ENCODE measurements at regions not wholly inside any gene's neighbourhood (a gene's known extent, or its start where the extent isn't known, plus 50 kb on each side); places are given as distances from the start of the nearest gene placed in this dataset.
"Not testable (repeated sequence)": the region's sequence is repeated elsewhere in the genome, so short reads cannot be mapped to it uniquely, and the experiment has no call there.

DNA sequence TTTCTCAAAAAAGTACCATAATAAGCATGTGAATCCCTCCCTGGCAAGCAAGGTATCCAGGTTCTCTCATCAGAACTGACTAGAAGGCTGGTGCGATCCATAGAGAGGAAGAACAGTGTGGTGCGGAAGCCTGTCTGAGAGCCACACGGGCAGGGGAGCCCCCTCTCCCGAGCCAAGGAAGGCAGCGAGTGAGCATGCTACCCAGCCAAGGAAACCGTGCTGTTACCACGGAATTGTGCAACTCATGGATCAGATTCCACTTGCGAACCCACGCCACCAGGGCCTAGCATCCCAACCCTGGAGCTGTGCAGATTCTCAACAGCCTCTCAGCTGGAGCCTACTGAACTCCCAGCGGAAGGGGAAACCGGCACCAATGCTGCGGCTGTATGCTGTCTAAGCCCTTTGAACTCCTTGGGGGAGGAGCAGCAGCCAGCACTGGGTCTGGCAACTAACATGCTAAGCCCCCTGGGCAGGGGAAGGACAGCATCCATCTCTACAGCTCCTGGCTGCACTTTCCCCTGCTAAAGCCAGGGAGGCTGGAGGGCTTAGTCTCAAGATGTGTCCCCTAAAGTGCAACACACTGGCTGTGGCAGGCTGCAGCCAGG, 823.1 kb downstream of the EPHA4 start:
- H3K9ac ChIP-seq (ENCODE audit: insufficient read depth in 1 of 2, low read length in 2 of 2): no peak overlapping the region
- H3K4me3 ChIP-seq: no peak overlapping the region
- H3K36me3 ChIP-seq (ENCODE audit: control insufficient read depth in 4 of 4, insufficient read depth in 4 of 4, low read length in 4 of 4): no peaks in the 10 kb centered on the region
- H3K27me3 ChIP-seq (ENCODE audit: control insufficient read depth in 3 of 3, insufficient read depth in 3 of 3, low read length in 2 of 3): no peaks in the 10 kb centered on the region
- no peaks in the 10 kb centered on the region for H3K4me1 ChIP-seq (ENCODE audit: control insufficient read depth in 5 of 5, insufficient read depth in 5 of 5, low read length in 5 of 5)
- TF ChIP-seq, protein P1, sequence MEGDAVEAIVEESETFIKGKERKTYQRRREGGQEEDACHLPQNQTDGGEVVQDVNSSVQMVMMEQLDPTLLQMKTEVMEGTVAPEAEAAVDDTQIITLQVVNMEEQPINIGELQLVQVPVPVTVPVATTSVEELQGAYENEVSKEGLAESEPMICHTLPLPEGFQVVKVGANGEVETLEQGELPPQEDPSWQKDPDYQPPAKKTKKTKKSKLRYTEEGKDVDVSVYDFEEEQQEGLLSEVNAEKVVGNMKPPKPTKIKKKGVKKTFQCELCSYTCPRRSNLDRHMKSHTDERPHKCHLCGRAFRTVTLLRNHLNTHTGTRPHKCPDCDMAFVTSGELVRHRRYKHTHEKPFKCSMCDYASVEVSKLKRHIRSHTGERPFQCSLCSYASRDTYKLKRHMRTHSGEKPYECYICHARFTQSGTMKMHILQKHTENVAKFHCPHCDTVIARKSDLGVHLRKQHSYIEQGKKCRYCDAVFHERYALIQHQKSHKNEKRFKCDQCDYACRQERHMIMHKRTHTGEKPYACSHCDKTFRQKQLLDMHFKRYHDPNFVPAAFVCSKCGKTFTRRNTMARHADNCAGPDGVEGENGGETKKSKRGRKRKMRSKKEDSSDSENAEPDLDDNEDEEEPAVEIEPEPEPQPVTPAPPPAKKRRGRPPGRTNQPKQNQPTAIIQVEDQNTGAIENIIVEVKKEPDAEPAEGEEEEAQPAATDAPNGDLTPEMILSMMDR (IDR thresholded peaks at IDR 0.05; ENCODE audit: control extremely low read depth, extremely low read depth): no peak
- ATAC-seq (ENCODE audit: insufficient read depth, low FRiP score) (no peak), DNase-seq (no peak)
- no peak overlapping the region for H3K27ac ChIP-seq (ENCODE audit: low read depth in 1 of 2, low read length in 1 of 2)
- 69 to 76% methylated on average over 12 of the region's 12 CpGs for WGBS, 2 donors
- H3K9me3 ChIP-seq (ENCODE audit: control insufficient read depth in 4 of 4, insufficient read depth in 3 of 4, low read length in 3 of 4): peaks cover 0 to 2% (median 0%) of the 10 kb centered on the region in 4 donors

DNA sequence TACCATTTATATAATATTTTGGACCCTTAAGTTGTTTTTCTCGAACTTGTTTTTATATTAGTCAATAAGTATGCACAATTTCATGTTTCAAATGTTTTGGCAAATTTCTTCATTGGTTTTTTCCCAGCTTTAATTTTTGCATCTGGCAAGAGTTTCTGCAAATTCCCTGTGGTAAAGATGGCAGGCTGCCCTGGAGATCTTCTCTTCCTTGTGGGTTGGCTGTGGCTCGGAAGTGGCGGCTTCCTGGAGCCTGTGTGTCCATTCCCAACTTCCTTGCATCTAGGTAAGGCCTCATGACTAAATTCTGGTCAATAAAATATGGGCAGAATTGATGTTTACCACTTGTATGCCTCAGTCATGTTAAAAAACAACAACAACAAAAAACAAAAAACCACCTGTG, 818.6 kb downstream of the EPHA4 start:
- ATAC-seq (ENCODE audit: insufficient read depth, low FRiP score) (no peak), DNase-seq (no peak)
- Histone ChIP-seq H3K4me3 (no peak overlapping the region), H3K27ac (ENCODE audit: low read depth in 1 of 2, low read length in 1 of 2) (no peak overlapping the region), H3K36me3 (ENCODE audit: control insufficient read depth in 4 of 4, insufficient read depth in 4 of 4, low read length in 4 of 4) (no peaks in the 10 kb centered on the region), H3K4me1 (ENCODE audit: control insufficient read depth in 5 of 5, insufficient read depth in 5 of 5, low read length in 5 of 5) (peaks cover 0 to 3% (median 0%) of the 10 kb centered on the region in 5 donors), H3K27me3 (ENCODE audit: control insufficient read depth in 3 of 3, insufficient read depth in 3 of 3, low read length in 2 of 3) (no peaks in the 10 kb centered on the region), H3K9me3 (ENCODE audit: control insufficient read depth in 4 of 4, insufficient read depth in 3 of 4, low read length in 3 of 4) (peaks cover 0 to 2% (median 0%) of the 10 kb centered on the region in 4 donors), H3K9ac (ENCODE audit: insufficient read depth in 1 of 2, low read length in 2 of 2) (no peak overlapping the region)
- TF ChIP-seq, protein P1 (IDR thresholded peaks at IDR 0.05; ENCODE audit: control extremely low read depth, extremely low read depth): no peak
- WGBS, 2 donors: 81 to 83% methylated on average over 3 of the region's 3 CpGs

DNA sequence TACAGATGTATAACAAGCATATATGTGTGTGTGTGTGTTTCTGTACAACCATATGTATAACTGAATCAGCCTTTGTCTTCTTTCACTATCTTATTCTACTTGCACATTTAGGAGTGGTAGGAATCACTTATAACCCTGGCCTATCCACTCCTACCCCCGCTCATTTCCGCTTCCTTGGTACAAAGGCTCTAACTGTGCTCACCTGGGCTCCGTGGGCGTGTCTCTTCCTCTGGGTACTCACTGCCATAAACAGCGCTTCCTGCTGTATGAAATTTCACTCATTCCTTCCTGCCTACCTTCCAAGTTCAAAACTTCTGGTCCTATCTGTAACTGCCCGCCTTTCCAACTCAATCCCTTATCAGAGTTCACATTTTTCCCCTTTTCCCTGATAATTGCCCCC, 815.5 kb downstream of the EPHA4 start:
- H3K36me3 ChIP-seq (ENCODE audit: control insufficient read depth in 4 of 4, insufficient read depth in 4 of 4, low read length in 4 of 4): no peaks in the 10 kb centered on the region
- no peaks in the 10 kb centered on the region for H3K27me3 ChIP-seq (ENCODE audit: control insufficient read depth in 3 of 3, insufficient read depth in 3 of 3, low read length in 2 of 3)
- DNase-seq (no peak), ATAC-seq (ENCODE audit: insufficient read depth, low FRiP score) (no peak)
- no peak overlapping the region for H3K9ac ChIP-seq (ENCODE audit: insufficient read depth in 1 of 2, low read length in 2 of 2)
- no peak overlapping the region for H3K27ac ChIP-seq (ENCODE audit: low read depth in 1 of 2, low read length in 1 of 2)
- H3K4me3 ChIP-seq: no peak overlapping the region
- TF ChIP-seq, protein P1 (IDR thresholded peaks at IDR 0.05; ENCODE audit: control extremely low read depth, extremely low read depth): no peak
- no peaks in the 10 kb centered on the region for H3K9me3 ChIP-seq (ENCODE audit: control insufficient read depth in 4 of 4, insufficient read depth in 3 of 4, low read length in 3 of 4)
- peaks cover 0 to 3% (median 0%) of the 10 kb centered on the region in 5 donors for H3K4me1 ChIP-seq (ENCODE audit: control insufficient read depth in 5 of 5, insufficient read depth in 5 of 5, low read length in 5 of 5)
- 79 to 80% methylated on average over 6 of the region's 6 CpGs for WGBS, 2 donors

DNA sequence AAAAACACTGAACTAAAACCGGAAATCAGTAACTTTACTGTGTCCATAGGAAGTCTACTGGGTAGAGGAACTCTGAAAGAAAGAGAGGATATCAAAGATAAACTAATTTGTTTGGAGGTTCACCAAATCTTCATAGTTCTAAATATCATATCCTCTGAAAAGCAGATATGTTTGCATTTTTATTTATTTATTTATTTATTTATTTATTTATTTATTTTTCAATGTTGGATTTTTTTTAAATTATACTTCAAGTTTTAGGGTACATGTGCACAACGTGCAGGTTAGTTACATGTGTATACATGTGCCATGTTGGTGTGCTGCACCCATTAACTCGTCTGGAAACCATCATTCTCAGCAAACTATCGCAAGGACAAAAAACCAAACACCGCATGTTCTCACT, 813.7 kb downstream of the EPHA4 start:
- 89 to 91% methylated on average over 5 of the region's 5 CpGs for WGBS, 2 donors
- ATAC-seq (ENCODE audit: insufficient read depth, low FRiP score): not testable (repeated sequence)

More for the DNA sequence above, 813.7 kb downstream of the EPHA4 start:
- H3K9ac ChIP-seq (ENCODE audit: insufficient read depth in 1 of 2, low read length in 2 of 2); H3K9me3 ChIP-seq (ENCODE audit: control insufficient read depth in 4 of 4, insufficient read depth in 3 of 4, low read length in 3 of 4); H3K4me3 ChIP-seq; H3K27ac ChIP-seq (ENCODE audit: low read depth in 1 of 2, low read length in 1 of 2); H3K36me3 ChIP-seq (ENCODE audit: control insufficient read depth in 4 of 4, insufficient read depth in 4 of 4, low read length in 4 of 4); H3K4me1 ChIP-seq (ENCODE audit: control insufficient read depth in 5 of 5, insufficient read depth in 5 of 5, low read length in 5 of 5); H3K27me3 ChIP-seq (ENCODE audit: control insufficient read depth in 3 of 3, insufficient read depth in 3 of 3, low read length in 2 of 3); DNase-seq: not testable (repeated sequence)

Data from lung (tissue), 11 donors.